ENCODE measurements at regions not wholly inside any gene's neighbourhood (a gene's known extent, or its start where the extent isn't known, plus 50 kb on each side); places are given as distances from the start of the nearest gene placed in this dataset.

GRCh38 chr11:134611537-134611936 lies 199.5 kb upstream of the B3GAT1 start:
- no peaks in the 10 kb centered on the region for H3K9me3 ChIP-seq
- H3K36me3 ChIP-seq = no peaks in the 10 kb centered on the region
- H3K27ac ChIP-seq = no peak overlapping the region
- 84% methylated on average over 7 to 8 of the region's 8 CpGs for WGBS, 2 donors
- no peaks in the 10 kb centered on the region for H3K4me1 ChIP-seq
- DNase-seq (no peak), ATAC-seq (ENCODE audit: low FRiP score in 2 of 2) (no peak)
- no peak for TF ChIP-seq CTCF (IDR thresholded peaks at IDR 0.05)
- TF ChIP-seq POLR2AphosphoS5 (IDR thresholded peaks at IDR 0.05) = no peak
- no peak for TF ChIP-seq POLR2A (IDR thresholded peaks at IDR 0.05)
- TF ChIP-seq EP300 (IDR thresholded peaks at IDR 0.05) = no peak
- H3K4me3 ChIP-seq = no peak overlapping the region
- H3K27me3 ChIP-seq = no peaks in the 10 kb centered on the region

- Histone ChIP-seq H3K4me1 (no peaks in the 10 kb centered on the region), H3K4me3 (no peak overlapping the region), H3K27me3 (no peaks in the 10 kb centered on the region), H3K36me3 (no peaks in the 10 kb centered on the region), H3K9me3 (no peaks in the 10 kb centered on the region), H3K27ac (no peak overlapping the region)
- no peak for ATAC-seq (ENCODE audit: low FRiP score in 2 of 2)
- peak in 1 of 2 donors; percentile 40 for DNase-seq
- TF ChIP-seq POLR2A (IDR thresholded peaks at IDR 0.05) = no peak
- TF ChIP-seq CTCF (IDR thresholded peaks at IDR 0.05) = no peak
- no peak for TF ChIP-seq POLR2AphosphoS5 (IDR thresholded peaks at IDR 0.05)
- TF ChIP-seq EP300 (IDR thresholded peaks at IDR 0.05) = no peak
- 75 to 86% methylated on average over 18 to 23 of the region's 23 CpGs for WGBS, 2 donors
Observed at GRCh38 chr11:134610116-134610910, 198.3 kb upstream of the B3GAT1 start.

- Histone ChIP-seq H3K4me1 (no peaks in the 10 kb centered on the region), H3K27me3 (no peaks in the 10 kb centered on the region), H3K9me3 (no peaks in the 10 kb centered on the region), H3K36me3 (no peaks in the 10 kb centered on the region), H3K27ac (no peak overlapping the region), H3K4me3 (no peak overlapping the region)
- no peak for ATAC-seq (ENCODE audit: low FRiP score in 2 of 2)
- TF ChIP-seq CTCF (IDR thresholded peaks at IDR 0.05) = no peak
- DNase-seq = peak in 1 of 2 donors; percentile 76
- 76 to 79% methylated on average over 22 to 27 of the region's 27 CpGs for WGBS, 2 donors
Observed at GRCh38 chr11:134609361-134610115, 197.5 kb upstream of the B3GAT1 start.

- Histone ChIP-seq H3K9me3 (no peaks in the 10 kb centered on the region), H3K27me3 (no peaks in the 10 kb centered on the region), H3K4me1 (no peaks in the 10 kb centered on the region), H3K36me3 (no peaks in the 10 kb centered on the region), H3K4me3 (no peak overlapping the region), H3K27ac (no peak overlapping the region)
- TF ChIP-seq POLR2A (IDR thresholded peaks at IDR 0.05) (no peak), POLR2AphosphoS5 (IDR thresholded peaks at IDR 0.05) (no peak), CTCF (IDR thresholded peaks at IDR 0.05) (no peak), EP300 (IDR thresholded peaks at IDR 0.05) (no peak)
- no peak for ATAC-seq (ENCODE audit: low FRiP score in 2 of 2)
- WGBS, 2 donors = 68 to 77% methylated on average over 7 of the region's 7 CpGs
- DNase-seq = no peak
Observed at GRCh38 chr11:134607963-134608750, 196.1 kb upstream of the B3GAT1 start.
